ENCODE measurements at regions not wholly inside any gene's neighbourhood (a gene's known extent, or its start where the extent isn't known, plus 50 kb on each side); places are given as distances from the start of the nearest gene placed in this dataset.

DNA sequence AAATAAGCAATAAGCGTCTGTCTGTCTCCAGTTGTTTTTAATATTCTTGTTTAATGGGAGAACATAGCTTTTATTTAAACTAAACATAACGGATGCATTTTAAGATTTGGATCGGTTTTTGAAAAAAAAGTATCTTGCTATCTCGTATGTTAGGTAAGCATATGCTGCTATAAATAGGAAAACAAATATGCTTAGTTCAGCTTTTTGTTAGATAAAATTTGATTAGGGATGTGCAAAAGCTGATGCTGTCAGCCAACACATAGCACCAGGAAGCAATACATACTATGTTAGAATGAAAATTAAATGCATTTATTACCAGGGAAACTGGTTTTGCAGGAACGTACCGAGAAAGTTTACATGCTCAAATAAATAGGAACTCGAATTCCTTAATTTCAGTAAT lies 843.1 kb upstream of the WWC1 start:
- intact Hi-C loops (cut with micrococcal nuclease; ENCODE audit: unreplicated experiment) = no loop called here
- POLR2A ChIA-PET = no interaction called here
- Histone ChIP-seq H4K20me1 (ENCODE audit: control insufficient read depth, insufficient read depth) (no peaks in the 10 kb centered on the region), H3K9ac (ENCODE audit: control insufficient read depth, insufficient read depth, low read length) (no peak overlapping the region), H3K36me3 (ENCODE audit: control insufficient read depth in 2 of 2, insufficient read depth in 2 of 2, low read length in 1 of 2) (no peaks in the 10 kb centered on the region), H3K79me2 (ENCODE audit: control insufficient read depth, insufficient read depth, low read length) (no peaks in the 10 kb centered on the region), H3K27ac (ENCODE audit: control insufficient read depth, insufficient read depth) (no peak overlapping the region), H3K4me1 (ENCODE audit: control insufficient read depth, insufficient read depth, low read length) (no peaks in the 10 kb centered on the region), H3K9me3 (replicated peaks; ENCODE audit: control insufficient read depth, insufficient read depth, low read length) (no peaks in the 10 kb centered on the region), H3K4me2 (ENCODE audit: control insufficient read depth, insufficient read depth) (no peak overlapping the region), H3K27me3 (replicated peaks in 1 of 2; ENCODE audit: control insufficient read depth in 2 of 2, insufficient read depth in 2 of 2, low read length in 1 of 2) (no peaks in the 10 kb centered on the region), H2AFZ (ENCODE audit: control insufficient read depth, low read depth, low read length) (no peak overlapping the region), H3K4me3 (no peak overlapping the region)
- TF ChIP-seq EED (IDR thresholded peaks at IDR 0.05; ENCODE audit: low read depth) = no peak
- no peak for TF ChIP-seq KLF5 (IDR thresholded peaks at IDR 0.05; ENCODE audit: partially characterized antibody)
- no peak for TF ChIP-seq SUZ12 (IDR thresholded peaks at IDR 0.05; ENCODE audit: unreplicated experiment)
- no peak for TF ChIP-seq HCFC1 (IDR thresholded peaks at IDR 0.05; ENCODE audit: low read length)
- TF ChIP-seq, protein P1, sequence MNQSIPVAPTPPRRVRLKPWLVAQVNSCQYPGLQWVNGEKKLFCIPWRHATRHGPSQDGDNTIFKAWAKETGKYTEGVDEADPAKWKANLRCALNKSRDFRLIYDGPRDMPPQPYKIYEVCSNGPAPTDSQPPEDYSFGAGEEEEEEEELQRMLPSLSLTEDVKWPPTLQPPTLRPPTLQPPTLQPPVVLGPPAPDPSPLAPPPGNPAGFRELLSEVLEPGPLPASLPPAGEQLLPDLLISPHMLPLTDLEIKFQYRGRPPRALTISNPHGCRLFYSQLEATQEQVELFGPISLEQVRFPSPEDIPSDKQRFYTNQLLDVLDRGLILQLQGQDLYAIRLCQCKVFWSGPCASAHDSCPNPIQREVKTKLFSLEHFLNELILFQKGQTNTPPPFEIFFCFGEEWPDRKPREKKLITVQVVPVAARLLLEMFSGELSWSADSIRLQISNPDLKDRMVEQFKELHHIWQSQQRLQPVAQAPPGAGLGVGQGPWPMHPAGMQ (IDR thresholded peaks at IDR 0.05; ENCODE audit: borderline replicate concordance) = no peak
- TF ChIP-seq TBL1XR1 (IDR thresholded peaks at IDR 0.05; ENCODE audit: low read depth, low read length) = no peak
- TF ChIP-seq MYB (IDR thresholded peaks at IDR 0.05; ENCODE audit: borderline replicate concordance, low read depth, low read length) = no peak
- no peak for TF ChIP-seq ZBTB33 (IDR thresholded peaks at IDR 0.05)
- no peak for TF ChIP-seq CHD1 (IDR thresholded peaks at IDR 0.05; ENCODE audit: low read depth, low read length)
- no peak for TF ChIP-seq FOS (IDR thresholded peaks at IDR 0.05; ENCODE audit: borderline replicate concordance, extremely low read depth, insufficient read length)
- no peak for TF ChIP-seq HDAC6 (IDR thresholded peaks at IDR 0.05; ENCODE audit: unreplicated experiment)
- TF ChIP-seq ZNF24 (IDR thresholded peaks at IDR 0.05) = no peak
- TF ChIP-seq SRF (IDR thresholded peaks at IDR 0.05; ENCODE audit: low read depth in 2 of 2, low read length in 2 of 2) = no peak
- no peak for TF ChIP-seq BRCA1 (IDR thresholded peaks at IDR 0.05; ENCODE audit: low read depth, low read length)
- TF ChIP-seq ZBTB4 (CRISPR knock-in tag; IDR thresholded peaks at IDR 0.05) = no peak
- TF ChIP-seq RB1 (IDR thresholded peaks at IDR 0.05; ENCODE audit: borderline replicate concordance) = no peak
- no peak for TF ChIP-seq CREM (IDR thresholded peaks at IDR 0.05; ENCODE audit: low read depth)
- DNase-seq (ENCODE audit: low read depth, low spot score) (no peak), FAIRE-seq (no peak), ATAC-seq (no peak)
- 5% methylated on average over 7 of the region's 7 CpGs for WGBS (ENCODE audit: insufficient coverage, insufficient replicate concordance, low lambda C conversion rate, missing lambda C conversion rate)
- SMC1A ChIA-PET (ENCODE audit: uncharacterized antibody, unreplicated experiment) = no interaction called here
- in situ Hi-C loops (cut with MboI) = no loop called here
- BruUV-seq (replicated peaks) = no TSS peak
- CTCF ChIA-PET = no interaction called here
- RAD21 ChIA-PET (ENCODE audit: unreplicated experiment) = no interaction called here

All from GM12878 (cell line).